ENCODE measurements at regions not wholly inside any gene's neighbourhood (a gene's known extent, or its start where the extent isn't known, plus 50 kb on each side); places are given as distances from the start of the nearest gene placed in this dataset.

- no peak for DNase-seq (ENCODE audit: low read depth)
- no peak for TF ChIP-seq CTCF (conservative IDR thresholded peaks at IDR 0.05; ENCODE audit: low read depth, low read length)
- no peak overlapping the region for H3K4me3 ChIP-seq (ENCODE audit: low read depth, low read length)
Observed at GRCh38 chr20:61193164-61193563, 58.9 kb upstream of the CDH4 start.

Measured in choroid plexus epithelial cell (primary cell).